ENCODE measurements at regions not wholly inside any gene's neighbourhood (a gene's known extent, or its start where the extent isn't known, plus 50 kb on each side); places are given as distances from the start of the nearest gene placed in this dataset.

DNA sequence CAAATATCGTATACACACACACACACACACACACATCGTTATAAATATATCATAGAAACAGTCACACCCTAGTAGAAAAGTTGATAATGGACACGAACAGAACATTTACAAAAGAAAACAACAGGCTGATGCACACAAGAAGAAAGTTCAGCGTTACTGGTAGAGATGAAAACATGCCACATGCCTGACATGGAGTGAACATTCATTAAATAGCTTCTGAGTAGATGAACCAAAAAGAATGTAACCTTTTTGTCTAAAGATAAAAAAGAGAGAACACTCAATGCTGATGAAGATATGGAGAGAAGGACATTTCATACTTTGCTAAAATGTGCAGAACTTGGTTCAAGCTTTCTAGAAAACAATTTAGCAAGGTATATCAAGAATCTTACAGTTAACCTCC is 173.4 kb upstream of the KLF14 start:
- no TSS peak for BruUV-seq (replicated peaks)
- no peaks in the 10 kb centered on the region for H4K20me1 ChIP-seq (ENCODE audit: insufficient read depth)
- H3K9me3 ChIP-seq (ENCODE audit: control insufficient read depth in 1 of 2, insufficient read depth in 1 of 2, low read depth in 1 of 2, low read length in 2 of 2) = no peaks in the 10 kb centered on the region
- H3K4me1 ChIP-seq (ENCODE audit: control insufficient read depth in 1 of 2, insufficient read depth in 2 of 2, low read length in 2 of 2) = peaks cover 95 to 99% of the 10 kb centered on the region in 2 experiments
- H3K27me3 ChIP-seq (ENCODE audit: insufficient read depth, low read length) = no peaks in the 10 kb centered on the region
- ChIA-PET CTCF (interaction anchor here (3.1 kb wide), 1 partner anchor 11 kb away, joined by 13 read pairs; no protein-coding TSS in a partner anchor), POLR2A (interaction anchor here (0.8 to 14.3 kb wide), 4 partner anchors 11 to 55 kb away, joined by 3 to 227 read pairs (median 3); no protein-coding TSS in a partner anchor), RAD21 (ENCODE audit: low non-redundant PET in 1 of 2, low total read pairs in 2 of 2, uncharacterized antibody in 2 of 2, unreplicated experiment in 2 of 2) (interaction anchor here in 1 of 2 experiments (0.7 kb wide), 1 partner anchor 9 kb away, joined by 6 read pairs; no protein-coding TSS in a partner anchor)
- intact Hi-C loops (cut with micrococcal nuclease) = no loop called here
- ATAC-seq (no peak), DNase-seq (ENCODE audit: low read depth, low spot score) (no peak)
- H3K4me3 ChIP-seq (replicated peaks in 1 of 2; ENCODE audit: low read depth in 1 of 2, low read length in 2 of 2) = no peak overlapping the region
- H2AFZ ChIP-seq (ENCODE audit: low read depth, low read length, poor library complexity, severe bottlenecking) = no peak overlapping the region
- H3K36me3 ChIP-seq (ENCODE audit: control insufficient read depth in 1 of 2, insufficient read depth in 2 of 2, low read length in 2 of 2) = peaks cover 0 to 60% of the 10 kb centered on the region in 2 experiments; a peak in 2 of 4 replicates
- TF ChIP-seq POLR2AphosphoS5 (IDR thresholded peaks at IDR 0.05; ENCODE audit: low read depth, low read length) (0 out of 2 replicates have a peak, but pooled peaks have one; percentile 29), SRF (IDR thresholded peaks at IDR 0.05; ENCODE audit: low read depth) (no peak), EGR1 (IDR thresholded peaks at IDR 0.05; ENCODE audit: low read depth) (no peak)
- no peaks in the 10 kb centered on the region for H3K9me2 ChIP-seq (ENCODE audit: insufficient read depth)
- peak overlapping the region; percentile 69 for H3K9ac ChIP-seq (ENCODE audit: low read length)
- H3K79me2 ChIP-seq (ENCODE audit: insufficient read depth, low read length) = peaks cover 97% of the 10 kb centered on the region
- H3K4me2 ChIP-seq (ENCODE audit: low read length) = peak overlapping the region; percentile 33; the same call in 1 of the 2 replicates
- H3K27ac ChIP-seq (ENCODE audit: low read depth, low read length) = peak overlapping the region; percentile 99

DNA sequence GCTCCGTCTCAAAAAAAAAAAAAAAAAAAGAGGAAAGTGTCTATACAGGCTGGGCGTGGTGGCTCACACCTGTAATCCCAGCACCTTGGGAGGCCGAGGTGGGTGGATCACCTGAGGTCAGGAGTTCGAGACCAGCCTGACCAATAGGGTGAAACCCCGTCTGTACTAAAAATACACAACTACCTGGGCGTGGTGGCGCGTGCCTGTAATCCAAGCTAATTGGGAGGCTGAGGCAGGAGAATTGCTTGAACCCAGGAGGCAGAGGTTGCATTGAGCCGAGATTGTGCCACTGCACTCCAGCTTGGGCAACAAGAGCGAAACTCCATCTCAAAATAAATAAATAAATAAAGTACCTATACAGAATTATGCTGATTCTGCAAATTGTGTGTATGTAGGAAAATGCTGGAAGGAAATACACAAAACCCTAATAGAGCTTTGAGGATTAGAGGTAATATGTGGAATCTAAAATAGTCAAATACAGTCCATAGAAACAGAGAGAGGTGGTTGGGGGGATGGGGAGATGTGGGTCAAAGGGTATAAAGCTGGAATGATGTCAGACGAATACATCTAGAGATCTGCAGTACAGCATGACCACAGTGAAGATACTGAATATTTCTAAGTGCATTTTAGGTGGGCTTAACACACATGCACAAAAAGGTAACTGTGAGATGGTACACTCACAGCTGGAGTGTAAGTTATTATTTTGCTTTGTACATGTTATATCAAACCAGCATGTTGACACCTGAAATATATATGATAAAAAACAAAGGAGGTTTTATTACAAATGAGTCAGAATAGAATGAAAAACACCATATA is 174.5 kb upstream of the KLF14 start:
- Histone ChIP-seq H3K79me2 (ENCODE audit: insufficient read depth, low read length) (peaks cover 97% of the 10 kb centered on the region), H3K27me3 (ENCODE audit: insufficient read depth, low read length) (no peaks in the 10 kb centered on the region), H3K36me3 (ENCODE audit: control insufficient read depth in 1 of 2, insufficient read depth in 2 of 2, low read length in 2 of 2) (peaks cover 0 to 49% of the 10 kb centered on the region in 2 experiments; a peak in 2 of 4 replicates), H3K27ac (ENCODE audit: low read depth, low read length) (peak overlapping the region; percentile 99), H4K20me1 (ENCODE audit: insufficient read depth) (no peaks in the 10 kb centered on the region), H3K9ac (ENCODE audit: low read length) (peak overlapping the region; percentile 80), H2AFZ (ENCODE audit: low read depth, low read length, poor library complexity, severe bottlenecking) (no peak overlapping the region), H3K9me2 (ENCODE audit: insufficient read depth) (no peaks in the 10 kb centered on the region), H3K4me1 (ENCODE audit: control insufficient read depth in 1 of 2, insufficient read depth in 2 of 2, low read length in 2 of 2) (peaks cover 89 to 99% of the 10 kb centered on the region in 2 experiments), H3K4me2 (ENCODE audit: low read length) (peak overlapping the region; percentile 71), H3K4me3 (replicated peaks in 1 of 2; ENCODE audit: low read depth in 1 of 2, low read length in 2 of 2) (no peak overlapping the region), H3K9me3 (ENCODE audit: control insufficient read depth in 1 of 2, insufficient read depth in 1 of 2, low read depth in 1 of 2, low read length in 2 of 2) (no peaks in the 10 kb centered on the region)
- ATAC-seq = peak; percentile 21
- DNase-seq (ENCODE audit: low read depth, low spot score) = no peak
- RAD21 ChIA-PET (ENCODE audit: low non-redundant PET in 1 of 2, low total read pairs in 2 of 2, uncharacterized antibody in 2 of 2, unreplicated experiment in 2 of 2) = interaction anchor here (0.6 to 1.3 kb wide), 3 partner anchors 10 to 12 kb away, joined by 4 to 8 read pairs (median 6); no protein-coding TSS in a partner anchor
- POLR2A ChIA-PET = interaction anchor here (0.8 to 14.3 kb wide), 8 partner anchors 15 to 104 kb away, joined by 3 to 227 read pairs (median 3); no protein-coding TSS in a partner anchor
- intact Hi-C loops (cut with micrococcal nuclease) = no loop called here
- BruUV-seq (replicated peaks) = no TSS peak
- CTCF ChIA-PET = interaction anchor here (3.1 kb wide), 1 partner anchor 12 kb away, joined by 13 read pairs; no protein-coding TSS in a partner anchor
- no peak for TF ChIP-seq CEBPB (IDR thresholded peaks at IDR 0.05; ENCODE audit: low read depth)
- peak; percentile 63; the same call in 1 of the 2 replicates for TF ChIP-seq POLR2AphosphoS5 (IDR thresholded peaks at IDR 0.05; ENCODE audit: low read depth, low read length)
